NCI-H345 treated with DMSO at 0.1 percent for 48 hours (cell line): ENCODE measurements at regions not wholly inside any gene's neighbourhood (a gene's known extent, or its start where the extent isn't known, plus 50 kb on each side); places are given as distances from the start of the nearest gene placed in this dataset.

Experiments used
- DNase-seq: peaks from one replicate; lab custom pipeline; 2025; ENCODE audit not compliant: unreplicated experiment; lab: John Stamatoyannopoulos, UW

DNA sequence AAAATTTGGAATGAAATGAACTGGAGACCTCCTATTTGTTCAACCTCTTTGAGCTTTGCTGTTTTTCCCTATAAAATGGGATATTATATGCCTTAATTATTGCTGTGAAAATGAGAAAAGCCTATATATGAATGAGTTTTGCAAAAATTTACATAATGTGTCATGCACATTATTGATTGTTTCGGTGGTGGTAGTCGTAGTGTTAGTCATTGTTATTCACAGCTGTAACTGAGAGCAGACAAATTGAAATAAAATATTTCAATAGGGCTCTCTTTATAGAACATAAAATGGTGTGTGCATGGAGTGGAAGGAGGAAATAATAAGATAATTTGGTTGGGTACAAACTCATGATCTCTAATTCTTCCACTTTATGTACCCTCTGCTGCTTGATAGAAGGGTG, 153.7 kb upstream of the GADL1 start:
- no peak for DNase-seq

DNA sequence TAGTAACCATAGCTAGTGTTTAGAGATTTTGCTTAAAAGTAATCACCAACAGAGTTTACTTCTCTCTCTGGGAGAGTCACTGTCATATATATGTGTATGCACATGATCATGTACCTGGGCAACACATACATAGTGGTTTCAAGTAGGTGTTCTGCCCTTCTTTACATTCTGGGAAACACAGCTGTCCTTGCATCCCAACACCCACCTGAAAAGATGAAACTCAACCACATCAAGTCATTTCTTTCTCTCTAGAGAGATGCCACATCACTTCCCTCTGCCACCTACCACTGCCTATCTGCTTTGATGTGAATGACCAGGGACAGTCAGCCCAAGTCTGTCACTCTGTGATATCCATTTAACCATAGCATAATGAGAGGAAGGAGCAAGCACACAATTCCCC, 155.8 kb upstream of the GADL1 start:
- no peak for DNase-seq

DNA sequence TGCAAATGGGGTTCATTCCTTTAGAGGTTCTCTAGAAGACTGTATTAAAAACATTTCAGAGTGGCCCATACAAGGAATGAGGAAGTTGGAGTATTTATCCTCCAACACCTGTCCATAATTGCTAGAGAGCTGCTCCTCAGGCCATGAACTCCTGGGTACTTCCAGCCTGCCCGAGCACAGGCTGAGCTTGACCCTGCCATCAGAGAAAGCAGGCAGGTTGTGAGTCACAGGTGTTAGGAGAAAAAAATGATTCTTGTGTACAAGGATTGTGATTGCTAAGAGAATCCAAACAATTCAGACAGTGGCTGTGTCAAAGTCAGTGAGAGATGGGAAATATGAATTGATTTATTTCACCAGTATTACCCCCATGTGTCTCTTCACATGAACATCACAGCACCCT, 156.8 kb upstream of the GADL1 start:
- no peak for DNase-seq

DNA sequence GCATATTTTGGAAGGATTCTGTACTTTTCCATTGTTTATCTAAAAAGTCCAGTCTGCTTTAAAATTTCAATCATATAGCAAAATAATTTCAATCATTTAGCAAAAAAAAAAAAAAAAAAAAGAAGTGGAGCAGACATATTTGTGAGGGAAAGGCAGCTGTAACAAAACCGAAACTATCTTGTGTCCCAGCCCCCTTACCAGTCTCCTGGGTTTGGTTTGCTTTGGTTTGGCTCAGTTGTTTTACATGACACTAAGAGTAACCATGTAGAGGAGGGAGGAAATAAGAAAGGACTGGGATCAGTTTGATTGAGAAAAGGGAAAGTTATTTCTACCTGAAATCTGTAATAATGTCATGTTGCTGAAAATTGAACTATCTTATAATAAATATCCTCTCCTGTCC, 158.8 kb upstream of the GADL1 start:
- DNase-seq, result no peak

GRCh38 chr3:31054032-31054431, 159.6 kb upstream of the GADL1 start:
- DNase-seq, result no peak

GRCh38 chr3:31055757-31056156, 161.3 kb upstream of the GADL1 start:
- DNase-seq, result no peak

DNA sequence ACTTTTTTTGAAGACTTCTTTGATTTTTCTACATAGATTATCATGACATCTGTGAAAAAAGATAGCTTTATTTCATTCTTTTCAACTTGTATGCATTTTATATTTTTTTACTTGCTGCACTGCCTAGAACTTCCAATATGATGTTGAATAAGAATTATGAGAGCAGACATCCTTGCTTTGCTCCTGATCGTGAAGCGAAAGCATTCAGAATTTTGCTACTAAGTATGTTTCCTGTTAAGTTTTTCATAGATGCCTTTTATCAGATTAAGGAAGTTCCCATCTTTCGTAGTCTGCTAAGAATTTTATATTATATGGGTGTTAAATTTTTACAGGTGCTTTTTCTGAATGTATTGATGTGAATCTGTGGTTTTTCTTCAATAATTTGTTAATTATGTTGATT, 163.4 kb upstream of the GADL1 start:
- DNase-seq, result no peak

- DNase-seq, result no peak
Measured at GRCh38 chr3:31064021-31064420, 169.6 kb upstream of the GADL1 start.

DNA sequence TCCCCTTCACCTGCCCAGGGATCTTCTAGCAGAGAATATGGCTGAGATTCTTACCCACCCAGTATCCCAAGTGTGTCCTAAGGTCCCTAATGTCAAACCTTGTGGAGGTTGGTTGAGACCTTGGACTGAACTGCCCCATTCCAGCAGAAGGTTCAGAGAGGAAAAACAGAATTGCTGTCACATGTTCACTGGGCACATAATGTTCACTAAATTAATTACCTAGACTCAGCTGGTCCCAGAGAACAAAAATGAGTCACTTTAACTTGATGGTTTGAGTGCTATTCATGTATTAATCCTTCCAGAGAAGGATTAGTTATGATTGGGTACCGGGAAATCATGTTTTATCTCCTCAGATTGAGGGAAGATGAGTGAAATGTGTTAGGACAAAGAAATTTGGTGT, 171.3 kb upstream of the GADL1 start:
- no peak for DNase-seq

DNA sequence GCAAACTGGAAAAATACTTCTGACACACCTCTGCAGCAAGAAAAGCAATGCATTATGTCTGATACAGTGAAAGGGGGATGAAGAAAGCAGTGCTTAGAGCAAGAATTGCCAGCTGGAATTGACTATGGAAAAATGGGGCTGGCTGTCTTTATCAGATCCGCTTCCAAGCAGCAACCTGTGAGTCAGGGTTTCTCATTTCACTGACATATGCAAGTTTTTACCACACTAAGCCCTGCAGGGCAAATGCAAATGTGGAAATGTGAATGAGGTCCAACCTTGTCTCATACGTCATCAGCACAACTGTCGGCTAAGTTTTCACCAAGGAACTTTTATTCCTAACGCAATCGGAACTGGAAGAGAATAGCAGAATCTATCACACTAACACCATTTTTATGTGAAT, 172.5 kb upstream of the GADL1 start:
- DNase-seq, result no peak

- DNase-seq, result no peak
Measured at GRCh38 chr3:31075471-31075870, 181.0 kb upstream of the GADL1 start.

DNA sequence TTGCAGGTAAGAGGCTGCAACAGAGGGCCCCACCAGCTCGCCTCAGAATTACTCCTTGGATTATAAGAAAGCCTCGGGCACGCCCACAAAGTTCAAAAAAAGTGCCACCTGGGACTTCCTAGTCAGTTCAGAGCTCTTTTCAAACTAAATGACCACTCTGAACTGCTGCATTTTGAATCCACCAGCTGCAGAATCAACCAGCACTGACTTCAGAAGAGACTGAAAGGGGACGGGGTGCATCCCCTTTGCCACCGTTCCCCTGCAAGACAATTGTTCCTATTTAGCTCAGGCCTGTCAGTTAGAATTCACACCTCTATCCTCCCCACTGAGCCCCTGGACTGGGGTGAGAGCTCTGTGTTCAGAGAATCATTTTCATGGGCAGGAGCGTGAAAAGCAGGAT, 181.4 kb upstream of the GADL1 start:
- DNase-seq, result no peak

DNA sequence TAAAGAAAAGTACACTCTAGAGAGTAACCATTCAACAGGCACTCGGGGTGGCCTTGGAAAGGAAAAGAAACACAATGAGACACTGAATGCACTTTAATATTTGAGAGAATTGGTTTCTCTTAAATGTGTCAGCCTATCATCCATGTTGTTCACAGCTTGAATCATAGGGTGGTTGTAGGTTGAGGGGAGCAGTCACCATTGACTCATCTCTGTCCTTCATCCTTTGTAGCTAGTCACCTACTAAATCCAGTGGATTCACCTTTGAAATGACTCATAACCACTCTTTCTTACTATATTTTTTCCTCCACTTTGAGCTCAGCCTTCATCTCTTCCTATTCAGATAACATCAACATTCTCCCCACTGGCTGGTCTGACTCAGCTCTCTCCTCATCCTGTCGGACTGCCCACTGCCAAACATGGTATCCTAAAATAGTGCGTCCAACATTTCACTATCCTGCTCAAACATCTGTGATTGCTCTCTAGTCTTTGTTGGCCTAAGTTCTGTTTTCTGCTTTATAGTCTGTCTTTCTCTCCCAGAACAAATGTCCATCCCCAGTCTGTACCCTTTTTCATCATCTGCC, 182.7 kb upstream of the GADL1 start:
- no peak for DNase-seq

DNA sequence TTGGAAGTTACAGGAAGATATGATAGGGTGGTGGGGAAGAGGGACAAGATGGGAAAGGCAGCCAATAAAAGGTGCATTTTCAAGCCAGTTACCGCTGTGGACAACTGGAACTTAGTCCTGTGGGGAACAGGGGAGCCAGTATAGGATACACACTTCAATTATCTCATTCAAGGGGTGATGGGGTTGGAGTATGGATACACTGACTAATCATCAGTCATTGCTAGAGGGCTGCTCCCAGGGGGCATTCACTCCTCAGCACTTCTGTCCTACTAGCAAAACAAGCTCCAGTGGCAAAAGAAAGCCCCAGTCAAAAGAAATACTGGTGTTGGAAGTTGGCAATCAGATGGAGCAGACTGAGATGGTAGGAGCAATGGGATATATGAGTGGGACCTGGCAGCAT, 183.4 kb upstream of the GADL1 start:
- no peak for DNase-seq

- no peak for DNase-seq
Measured at GRCh38 chr3:31079689-31080088, 185.2 kb upstream of the GADL1 start.

- no peak for DNase-seq
Measured at GRCh38 chr3:31081018-31081662, 186.7 kb upstream of the GADL1 start.

GRCh38 chr3:31086148-31086547, 191.7 kb upstream of the GADL1 start:
- DNase-seq, result no peak

GRCh38 chr3:31086698-31087097, 192.2 kb upstream of the GADL1 start:
- no peak for DNase-seq

GRCh38 chr3:31091748-31092147, 197.3 kb upstream of the GADL1 start:
- no peak for DNase-seq

DNA sequence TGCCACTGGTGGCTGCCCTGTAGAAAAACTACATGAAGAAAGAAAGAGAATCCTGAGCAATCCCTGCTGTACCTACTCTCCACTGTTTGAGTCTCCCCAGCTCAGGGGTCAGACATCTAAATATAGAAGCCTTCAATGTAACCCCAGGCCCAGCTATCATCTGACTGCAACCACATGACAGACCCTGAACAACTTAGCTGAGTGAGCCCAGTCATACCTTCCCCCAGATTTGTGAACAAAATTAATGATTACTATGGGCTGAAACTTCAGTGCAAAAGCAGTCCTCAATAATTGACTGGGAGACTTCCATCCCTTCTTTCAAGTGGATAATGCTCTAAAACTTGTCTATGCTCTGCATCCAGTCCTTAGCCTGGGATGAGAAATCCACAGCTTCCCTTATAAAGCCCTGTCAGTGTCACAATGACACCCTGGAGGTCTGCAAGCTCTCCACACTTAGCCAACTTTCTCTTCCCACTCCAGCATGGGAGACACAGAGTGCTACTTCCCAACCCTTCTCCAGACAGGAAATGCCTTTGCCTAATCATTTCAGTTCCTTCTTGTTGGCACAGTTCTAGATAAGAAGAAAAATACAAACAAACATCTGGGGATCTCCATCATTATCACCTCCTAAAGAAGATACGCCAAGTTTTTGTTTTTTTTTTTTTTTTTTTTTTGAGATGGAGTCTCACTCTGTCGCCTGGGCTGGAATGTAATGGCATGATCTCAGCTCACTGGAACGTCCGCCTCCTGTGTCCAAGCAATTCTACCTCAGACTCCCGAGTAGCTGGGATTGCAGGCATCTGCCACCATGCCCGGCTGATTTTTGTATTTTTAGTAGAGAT, 198.5 kb upstream of the GADL1 start:
- no peak for DNase-seq

GRCh38 chr3:31093606-31094005, 199.1 kb upstream of the GADL1 start:
- DNase-seq, result no peak

DNA sequence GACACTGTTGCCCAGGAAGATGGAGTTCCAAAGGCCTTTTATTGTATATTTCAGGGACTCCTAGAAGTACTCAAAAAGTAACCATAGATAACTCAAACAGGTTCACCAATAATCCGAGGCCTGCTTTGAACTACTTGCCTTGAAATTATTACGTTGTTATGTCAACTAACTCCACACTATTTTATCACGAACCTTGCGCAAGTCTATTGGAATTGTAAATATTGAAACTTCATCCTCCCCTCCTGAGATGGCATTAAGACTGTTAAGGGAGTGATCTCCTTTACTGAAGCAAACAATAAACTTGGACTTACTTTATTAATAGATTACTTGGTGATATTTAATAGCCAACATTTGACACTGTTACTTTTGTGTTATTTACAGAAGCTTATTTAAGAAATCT, 199.6 kb upstream of the GADL1 start:
- DNase-seq, result no peak
